ENCODE measurements at regions not wholly inside any gene's neighbourhood (a gene's known extent, or its start where the extent isn't known, plus 50 kb on each side); places are given as distances from the start of the nearest gene placed in this dataset.

DNA sequence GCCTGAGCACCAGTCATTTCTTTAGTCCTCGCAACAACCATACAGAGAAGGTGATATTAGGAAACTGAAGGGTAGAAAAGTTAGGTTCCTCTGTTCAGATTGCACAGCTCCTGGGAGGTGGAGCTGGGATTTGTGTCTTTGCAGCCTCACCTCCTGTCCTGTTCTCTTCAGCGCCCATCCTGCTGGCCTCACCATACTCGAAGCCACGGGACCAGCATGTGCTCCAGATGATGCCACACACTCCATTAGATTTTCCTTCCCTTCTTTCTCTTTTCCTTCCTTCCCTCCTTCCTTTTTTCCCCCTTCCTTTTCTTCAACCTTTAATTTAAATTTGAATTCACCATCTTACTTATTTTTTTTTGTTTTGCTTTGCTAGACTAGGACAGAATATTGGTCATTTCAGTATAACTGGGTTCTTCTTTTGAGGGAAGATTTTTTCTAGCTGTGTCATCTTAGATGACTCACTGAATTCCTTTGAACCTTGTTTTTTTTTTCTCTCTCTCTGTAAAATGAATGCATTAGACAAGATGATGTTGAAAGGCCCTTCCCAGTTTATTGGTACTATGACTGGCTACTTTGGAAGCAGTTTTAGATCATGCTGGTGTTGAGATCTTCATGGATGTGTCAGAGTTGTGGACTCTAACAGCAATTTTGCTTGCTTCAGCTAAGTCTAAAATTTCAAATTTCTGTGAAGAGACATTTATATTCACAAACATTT, 662.5 kb upstream of the TENM4 start:
- TF ChIP-seq, protein P1, sequence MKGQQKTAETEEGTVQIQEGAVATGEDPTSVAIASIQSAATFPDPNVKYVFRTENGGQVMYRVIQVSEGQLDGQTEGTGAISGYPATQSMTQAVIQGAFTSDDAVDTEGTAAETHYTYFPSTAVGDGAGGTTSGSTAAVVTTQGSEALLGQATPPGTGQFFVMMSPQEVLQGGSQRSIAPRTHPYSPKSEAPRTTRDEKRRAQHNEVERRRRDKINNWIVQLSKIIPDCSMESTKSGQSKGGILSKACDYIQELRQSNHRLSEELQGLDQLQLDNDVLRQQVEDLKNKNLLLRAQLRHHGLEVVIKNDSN (IDR thresholded peaks at IDR 0.05) = no peak
- TF ChIP-seq, protein P2, sequence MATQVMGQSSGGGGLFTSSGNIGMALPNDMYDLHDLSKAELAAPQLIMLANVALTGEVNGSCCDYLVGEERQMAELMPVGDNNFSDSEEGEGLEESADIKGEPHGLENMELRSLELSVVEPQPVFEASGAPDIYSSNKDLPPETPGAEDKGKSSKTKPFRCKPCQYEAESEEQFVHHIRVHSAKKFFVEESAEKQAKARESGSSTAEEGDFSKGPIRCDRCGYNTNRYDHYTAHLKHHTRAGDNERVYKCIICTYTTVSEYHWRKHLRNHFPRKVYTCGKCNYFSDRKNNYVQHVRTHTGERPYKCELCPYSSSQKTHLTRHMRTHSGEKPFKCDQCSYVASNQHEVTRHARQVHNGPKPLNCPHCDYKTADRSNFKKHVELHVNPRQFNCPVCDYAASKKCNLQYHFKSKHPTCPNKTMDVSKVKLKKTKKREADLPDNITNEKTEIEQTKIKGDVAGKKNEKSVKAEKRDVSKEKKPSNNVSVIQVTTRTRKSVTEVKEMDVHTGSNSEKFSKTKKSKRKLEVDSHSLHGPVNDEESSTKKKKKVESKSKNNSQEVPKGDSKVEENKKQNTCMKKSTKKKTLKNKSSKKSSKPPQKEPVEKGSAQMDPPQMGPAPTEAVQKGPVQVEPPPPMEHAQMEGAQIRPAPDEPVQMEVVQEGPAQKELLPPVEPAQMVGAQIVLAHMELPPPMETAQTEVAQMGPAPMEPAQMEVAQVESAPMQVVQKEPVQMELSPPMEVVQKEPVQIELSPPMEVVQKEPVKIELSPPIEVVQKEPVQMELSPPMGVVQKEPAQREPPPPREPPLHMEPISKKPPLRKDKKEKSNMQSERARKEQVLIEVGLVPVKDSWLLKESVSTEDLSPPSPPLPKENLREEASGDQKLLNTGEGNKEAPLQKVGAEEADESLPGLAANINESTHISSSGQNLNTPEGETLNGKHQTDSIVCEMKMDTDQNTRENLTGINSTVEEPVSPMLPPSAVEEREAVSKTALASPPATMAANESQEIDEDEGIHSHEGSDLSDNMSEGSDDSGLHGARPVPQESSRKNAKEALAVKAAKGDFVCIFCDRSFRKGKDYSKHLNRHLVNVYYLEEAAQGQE (IDR thresholded peaks at IDR 0.05; ENCODE audit: low read depth) = no peak
- TF ChIP-seq EP300 (IDR thresholded peaks at IDR 0.05; ENCODE audit: borderline replicate concordance) (no peak), EGR1 (IDR thresholded peaks at IDR 0.05) (no peak), TEAD4 (IDR thresholded peaks at IDR 0.05) (no peak), FOXM1 (IDR thresholded peaks at IDR 0.05; ENCODE audit: borderline replicate concordance, low read depth) (no peak)
- TF ChIP-seq, protein P3, sequence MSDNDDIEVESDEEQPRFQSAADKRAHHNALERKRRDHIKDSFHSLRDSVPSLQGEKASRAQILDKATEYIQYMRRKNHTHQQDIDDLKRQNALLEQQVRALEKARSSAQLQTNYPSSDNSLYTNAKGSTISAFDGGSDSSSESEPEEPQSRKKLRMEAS (IDR thresholded peaks at IDR 0.05) = no peak

DNA sequence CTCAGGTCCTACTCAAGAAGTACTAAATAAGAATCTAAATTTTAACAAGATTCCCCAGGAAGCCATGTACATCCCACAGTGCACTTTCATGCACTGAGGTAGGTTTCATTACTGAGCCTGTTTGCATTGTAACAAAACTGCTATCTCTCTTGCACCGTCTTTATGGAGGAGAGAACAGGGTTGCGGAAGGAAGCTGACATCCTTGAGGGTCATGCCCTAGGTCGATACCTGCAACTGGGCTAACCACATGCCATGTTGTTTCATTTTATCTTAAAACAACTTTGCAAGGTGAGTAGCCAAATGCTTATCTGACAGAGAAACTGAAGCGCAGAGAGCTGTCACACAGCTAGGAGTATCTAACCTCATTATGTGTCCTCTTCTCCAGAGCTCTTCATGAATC, 656.3 kb upstream of the TENM4 start:
- TF ChIP-seq ZBTB7A (IDR thresholded peaks at IDR 0.05; ENCODE audit: low read depth) (no peak), CEBPB (IDR thresholded peaks at IDR 0.05) (no peak)

DNA sequence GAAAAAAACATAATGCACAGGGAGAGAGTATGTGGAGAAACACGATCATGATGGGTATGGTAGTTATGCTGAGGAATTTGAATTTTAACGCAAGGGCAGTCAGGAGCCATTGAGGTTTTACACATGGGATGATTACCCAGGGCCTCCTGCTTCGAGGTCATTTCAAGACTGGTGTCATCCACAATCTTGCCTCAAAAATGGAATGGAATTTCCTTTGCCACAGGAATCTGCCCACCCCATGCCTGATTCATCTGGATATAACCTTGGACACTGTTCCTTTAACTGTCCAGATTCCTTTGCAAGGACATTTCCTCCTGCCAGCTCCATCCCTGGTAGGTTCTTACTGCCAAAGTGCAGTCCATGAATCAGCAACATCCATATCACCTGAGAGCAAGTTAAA, 655.9 kb upstream of the TENM4 start:
- TF ChIP-seq TEAD4 (IDR thresholded peaks at IDR 0.05) (no peak), CREB1 (IDR thresholded peaks at IDR 0.05; ENCODE audit: low read depth) (no peak), FOXM1 (IDR thresholded peaks at IDR 0.05; ENCODE audit: borderline replicate concordance, low read depth) (no peak), NFIC (IDR thresholded peaks at IDR 0.05) (no peak)
- TF ChIP-seq, protein P1 (IDR thresholded peaks at IDR 0.05) = no peak
- TF ChIP-seq, protein P3 (IDR thresholded peaks at IDR 0.05) = no peak
- TF ChIP-seq, protein P2 (IDR thresholded peaks at IDR 0.05; ENCODE audit: low read depth) = no peak

DNA sequence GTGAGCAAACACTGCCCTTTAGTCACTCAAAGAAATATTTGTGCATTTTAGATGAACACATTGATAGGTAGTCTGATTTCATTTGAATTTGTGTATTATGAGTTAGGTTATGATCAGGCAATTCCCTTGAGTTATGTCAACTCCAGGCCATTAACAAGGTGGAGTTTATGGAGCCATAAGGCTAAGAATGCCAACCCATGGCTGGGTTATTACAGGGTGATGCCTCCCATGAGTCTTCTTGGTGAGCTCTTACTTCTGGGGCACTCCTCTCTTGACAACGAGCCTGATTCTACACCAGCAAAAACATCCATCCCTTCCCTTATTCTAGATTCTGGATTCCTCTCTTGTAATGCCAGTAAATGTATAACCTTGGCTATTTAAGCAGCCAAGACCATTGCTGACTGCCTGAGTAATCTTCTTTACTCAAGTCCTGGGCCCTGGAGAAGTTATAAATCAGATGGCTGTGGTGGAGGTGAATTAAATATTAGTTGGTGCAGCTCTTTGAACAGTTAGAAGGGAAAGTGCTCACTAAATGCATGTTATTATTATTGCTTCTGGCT, 645.7 kb upstream of the TENM4 start:
- TF ChIP-seq CREB1 (IDR thresholded peaks at IDR 0.05; ENCODE audit: low read depth) = no peak
- TF ChIP-seq EGR1 (IDR thresholded peaks at IDR 0.05) = no peak
- TF ChIP-seq FOXM1 (IDR thresholded peaks at IDR 0.05; ENCODE audit: borderline replicate concordance, low read depth) = no peak
- TF ChIP-seq EP300 (IDR thresholded peaks at IDR 0.05; ENCODE audit: borderline replicate concordance) = no peak
- no peak for TF ChIP-seq TCF12 (IDR thresholded peaks at IDR 0.05; ENCODE audit: low read depth)
- TF ChIP-seq, protein P1 (IDR thresholded peaks at IDR 0.05) = no peak
- TF ChIP-seq, protein P2 (IDR thresholded peaks at IDR 0.05; ENCODE audit: low read depth) = no peak
- no peak for TF ChIP-seq TEAD4 (IDR thresholded peaks at IDR 0.05)
- TF ChIP-seq NFIC (IDR thresholded peaks at IDR 0.05) = no peak
- no peak for TF ChIP-seq YY1 (IDR thresholded peaks at IDR 0.05; ENCODE audit: low read depth)
- TF ChIP-seq CEBPB (IDR thresholded peaks at IDR 0.05) = no peak
- no peak for TF ChIP-seq TAF1 (IDR thresholded peaks at IDR 0.05; ENCODE audit: low read depth)
- TF ChIP-seq, protein P3 (IDR thresholded peaks at IDR 0.05) = no peak
- TF ChIP-seq RAD21 (IDR thresholded peaks at IDR 0.05; ENCODE audit: low read depth) = no peak
- no peak for TF ChIP-seq ZBTB7A (IDR thresholded peaks at IDR 0.05; ENCODE audit: low read depth)

All from Ishikawa (cell line).